22Rv1 (cell line): ENCODE measurements at regions not wholly inside any gene's neighbourhood (a gene's known extent, or its start where the extent isn't known, plus 50 kb on each side); places are given as distances from the start of the nearest gene placed in this dataset.

Source experiments
- CTCF ChIP-seq: fragments of 450-650 bp; IDR thresholded peaks from 2 replicates; pipeline ENCODE4 v1.5.1; 2017; ENCODE audit warnings: mild to moderate bottlenecking
- ZFX ChIP-seq: fragments of 450-650 bp; IDR thresholded peaks from 2 replicates; pipeline ENCODE4 v1.6.1; 2017; ENCODE audit warnings: antibody characterized with exemption, borderline replicate concordance

DNA sequence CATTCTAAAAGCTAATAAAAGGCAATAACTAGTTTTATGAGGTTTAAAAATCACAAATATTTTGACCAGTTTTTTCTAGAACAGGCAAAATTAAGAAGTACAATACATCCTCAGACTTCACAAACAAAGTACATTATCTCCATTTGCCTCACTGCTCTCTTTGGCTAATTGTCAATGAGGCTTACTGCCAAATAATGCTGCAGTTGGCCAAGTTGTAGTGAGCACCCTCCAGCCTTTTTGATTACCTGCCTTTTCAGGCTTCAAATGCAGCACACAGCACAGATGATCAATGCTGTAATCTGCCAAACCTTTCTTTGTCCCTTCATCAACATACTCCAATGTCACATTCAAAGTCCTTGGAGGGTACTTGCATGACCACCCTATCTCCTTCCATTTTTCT is 605.2 kb downstream of the KLHL13 start:
- TF ChIP-seq CTCF (no peak), ZFX (no peak)
